ENCODE measurements at regions not wholly inside any gene's neighbourhood (a gene's known extent, or its start where the extent isn't known, plus 50 kb on each side); places are given as distances from the start of the nearest gene placed in this dataset.

- TF ChIP-seq CTCF (IDR thresholded peaks at IDR 0.05) = no peak
- TF ChIP-seq POLR2A (IDR thresholded peaks at IDR 0.05) = no peak
- TF ChIP-seq POLR2AphosphoS5 (IDR thresholded peaks at IDR 0.05) = no peak
Observed at GRCh38 chr13:106635616-106636015, 67.7 kb upstream of the ARGLU1 start.
